Gastrocnemius medialis (tissue), 4 donors: ENCODE measurements at regions not wholly inside any gene's neighbourhood (a gene's known extent, or its start where the extent isn't known, plus 50 kb on each side); places are given as distances from the start of the nearest gene placed in this dataset.

Experiments
- ATAC-seq, 2 donors: fragments of 150-250 bp; one replicate each; pipeline ENCODE4 v1.9.1; 2016
- DNase-seq, 2 donors: peaks; one replicate each; pipeline ENCODE4 v3.0.0-alpha.2; 2019
- H3K27ac ChIP-seq, 4 donors: fragments of 200-600 bp; sonication (generic); 1 replicate in 1 of 4; 2 replicates in 3 of 4; pipeline ENCODE4 v1.5.1; 2016 to 2018; ENCODE audit warnings: mild to moderate bottlenecking in 2 of 4, moderate library complexity in 1 of 4
- H3K27me3 ChIP-seq, 3 donors: fragments of 200-600 bp; sonication (generic) in 2 of 3; 1 replicate in 1 of 3; 2 replicates in 2 of 3; pipeline versions ENCODE4 v1.5.1 to v1.6.0; 2016 to 2019; ENCODE audit warnings: mild to moderate bottlenecking in 1 of 3, moderate library complexity in 1 of 3
- H3K36me3 ChIP-seq, 2 donors: fragments of 200-600 bp; sonication (generic) in 1 of 2; one replicate each; pipeline ENCODE4 v1.5.1; 2017 to 2018
- H3K4me1 ChIP-seq, 2 donors: fragments of 200-600 bp; sonication (generic) in 1 of 2; one replicate each; pipeline ENCODE4 v1.5.1; 2016 to 2017; ENCODE audit warnings: mild to moderate bottlenecking in 2 of 2
- H3K4me3 ChIP-seq, 4 donors: fragments of 200-600 bp; sonication (generic) in 3 of 4; 1 replicate in 1 of 4; 2 replicates in 3 of 4; pipeline ENCODE4 v1.5.1; 2016 to 2019; ENCODE audit warnings: mild to moderate bottlenecking in 2 of 4
- H3K9me3 ChIP-seq, 3 donors: fragments of 200-600 bp; sonication (generic) in 2 of 3; 1 replicate in 1 of 3; 2 replicates in 2 of 3; pipeline ENCODE4 v1.5.1; 2016 to 2019
- CTCF ChIP-seq, 5 experiments: fragments of 450-650 bp in 3 of 5; fragments of 200-600 bp in 2 of 5; sonication (generic) in 2 of 5; IDR thresholded peaks in 4 of 5; conservative IDR thresholded peaks in 1 of 5; 1 replicate in 4 of 5; 2 replicates in 1 of 5; pipeline ENCODE4 v1.5.1; 2016 to 2019; ENCODE audit warnings: antibody characterized with exemption in 5 of 5, mild to moderate bottlenecking in 3 of 5, moderate library complexity in 3 of 5
- POLR2A ChIP-seq, 2 donors: fragments of 450-650 bp; IDR thresholded peaks; one replicate each; pipeline ENCODE4 v1.6.1; 2017; ENCODE audit warnings: antibody characterized with exemption in 2 of 2, mild to moderate bottlenecking in 2 of 2, moderate library complexity in 2 of 2
- in situ Hi-C, 4 donors: fragments of 200-750 bp; cut with MboI; loops; one replicate each; pipeline versions ENCODE4 v1.15.0 to v1.8.0; 2017; ENCODE audit warnings: low sequenced_read_pairs in 4 of 4
- intact Hi-C: fragments of 100-400 bp; cut with DNase I; formaldehyde crosslinking; loops from one replicate; pipeline ENCODE4 v1.15.1; 2023; ENCODE audit warnings: low total_unique reads

GRCh38 chr4:115770046-115770543, 656.7 kb upstream of the NDST4 start:
- no peak overlapping the region for H3K27ac ChIP-seq
- in situ Hi-C loops: no loop called here
- H3K36me3 ChIP-seq: no peaks in the 10 kb centered on the region
- H3K27me3 ChIP-seq: no peaks in the 10 kb centered on the region
- intact Hi-C loops: no loop called here
- no peak for DNase-seq
- no peak for TF ChIP-seq CTCF (IDR thresholded peaks at IDR 0.05 in 4 of 5, conservative IDR thresholded peaks at IDR 0.05 in 1 of 5)
- no peak for TF ChIP-seq POLR2A (IDR thresholded peaks at IDR 0.05)
- no peaks in the 10 kb centered on the region for H3K9me3 ChIP-seq
- no peak overlapping the region for H3K4me3 ChIP-seq
- ATAC-seq: no peak
- no peaks in the 10 kb centered on the region for H3K4me1 ChIP-seq

GRCh38 chr4:115769396-115769795, 656.0 kb upstream of the NDST4 start:
- no peaks in the 10 kb centered on the region for H3K27me3 ChIP-seq
- H3K27ac ChIP-seq: no peak overlapping the region
- no peaks in the 10 kb centered on the region for H3K4me1 ChIP-seq
- DNase-seq: no peak
- H3K9me3 ChIP-seq: no peaks in the 10 kb centered on the region
- H3K4me3 ChIP-seq: no peak overlapping the region
- TF ChIP-seq CTCF (IDR thresholded peaks at IDR 0.05 in 4 of 5, conservative IDR thresholded peaks at IDR 0.05 in 1 of 5): no peak
- no peak for TF ChIP-seq POLR2A (IDR thresholded peaks at IDR 0.05)
- ATAC-seq: no peak
- in situ Hi-C loops (no loop called here), intact Hi-C loops (no loop called here)
- H3K36me3 ChIP-seq: no peaks in the 10 kb centered on the region

GRCh38 chr4:115763051-115763450, 649.6 kb upstream of the NDST4 start:
- in situ Hi-C loops: no loop called here
- H3K27ac ChIP-seq: no peak overlapping the region
- no peaks in the 10 kb centered on the region for H3K9me3 ChIP-seq
- no peaks in the 10 kb centered on the region for H3K27me3 ChIP-seq
- H3K36me3 ChIP-seq: no peaks in the 10 kb centered on the region
- ATAC-seq: no peak
- intact Hi-C loops: no loop called here
- no peak overlapping the region for H3K4me3 ChIP-seq
- H3K4me1 ChIP-seq: no peaks in the 10 kb centered on the region
- TF ChIP-seq CTCF (IDR thresholded peaks at IDR 0.05 in 4 of 5, conservative IDR thresholded peaks at IDR 0.05 in 1 of 5): no peak
- TF ChIP-seq POLR2A (IDR thresholded peaks at IDR 0.05): no peak
- DNase-seq: no peak

GRCh38 chr4:115759231-115759630, 645.8 kb upstream of the NDST4 start:
- ATAC-seq (no peak), DNase-seq (no peak)
- Histone ChIP-seq H3K27ac (no peak overlapping the region), H3K27me3 (no peaks in the 10 kb centered on the region), H3K4me3 (no peak overlapping the region), H3K9me3 (no peaks in the 10 kb centered on the region), H3K4me1 (no peaks in the 10 kb centered on the region), H3K36me3 (no peaks in the 10 kb centered on the region)
- intact Hi-C loops (no loop called here), in situ Hi-C loops (no loop called here)
- TF ChIP-seq CTCF (IDR thresholded peaks at IDR 0.05 in 4 of 5, conservative IDR thresholded peaks at IDR 0.05 in 1 of 5) (no peak), POLR2A (IDR thresholded peaks at IDR 0.05) (no peak)

GRCh38 chr4:115749404-115749803, 636.0 kb upstream of the NDST4 start:
- intact Hi-C loops: no loop called here
- no peak for TF ChIP-seq POLR2A (IDR thresholded peaks at IDR 0.05)
- TF ChIP-seq CTCF (IDR thresholded peaks at IDR 0.05 in 4 of 5, conservative IDR thresholded peaks at IDR 0.05 in 1 of 5): no peak
- Histone ChIP-seq H3K36me3 (no peaks in the 10 kb centered on the region), H3K27me3 (no peaks in the 10 kb centered on the region), H3K4me3 (no peak overlapping the region), H3K27ac (no peak overlapping the region), H3K4me1 (no peaks in the 10 kb centered on the region), H3K9me3 (no peaks in the 10 kb centered on the region)
- DNase-seq: no peak
- in situ Hi-C loops: no loop called here
- no peak for ATAC-seq
